SK-N-MC (cell line): ENCODE measurements at regions not wholly inside any gene's neighbourhood (a gene's known extent, or its start where the extent isn't known, plus 50 kb on each side); places are given as distances from the start of the nearest gene placed in this dataset.

Source experiments
- EZH2 ChIP-seq: fragments of 200-600 bp; sonication (generic); IDR thresholded peaks from one replicate; pipeline ENCODE4 v1.6.1; 2017; ENCODE audit warnings: antibody characterized with exemption
- POLR2AphosphoS5 ChIP-seq: IDR thresholded peaks from 2 replicates; pipeline ENCODE4 v1.6.1; 2012; ENCODE audit warnings: mild to moderate bottlenecking, low read depth, low read length, borderline replicate concordance

DNA sequence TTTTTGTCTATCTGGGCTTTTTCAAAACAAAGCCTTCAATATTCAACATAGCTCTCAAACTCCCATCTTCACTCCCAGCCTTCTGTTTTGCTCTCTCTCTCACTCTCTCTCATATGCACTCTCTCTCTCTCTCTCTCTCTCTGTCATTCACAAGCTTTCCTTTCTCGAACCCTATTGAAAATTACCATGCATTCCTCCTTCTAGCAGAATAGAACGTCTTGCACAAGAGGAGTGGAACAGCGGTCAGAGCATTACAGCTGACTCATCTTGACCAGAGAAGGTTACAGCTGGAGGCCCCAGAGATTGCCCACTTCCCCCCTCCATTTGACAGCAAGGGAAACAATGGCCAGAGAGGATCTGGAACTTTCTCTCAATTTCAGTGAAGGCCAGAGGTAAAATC lies 51.0 kb upstream of the LIFR start:
- no peak for TF ChIP-seq EZH2
- TF ChIP-seq POLR2AphosphoS5 = no peak
